H1 (cell line): ENCODE measurements at regions not wholly inside any gene's neighbourhood (a gene's known extent, or its start where the extent isn't known, plus 50 kb on each side); places are given as distances from the start of the nearest gene placed in this dataset.

ENCODE experiments used
- JUN ChIP-seq: IDR thresholded peaks from 2 replicates; pipeline ENCODE4 v1.6.1; 2011; ENCODE audit warnings: low read depth, mild to moderate bottlenecking, improper control_type of control experiment, low read length
- KDM1A ChIP-seq: fragments of 200-600, 300-600 bp; sonication (generic); IDR thresholded peaks from 2 replicates; pipeline ENCODE4 v1.7.1; 2016; ENCODE audit warnings: mild to moderate bottlenecking, low read length, borderline replicate concordance
- POLR2A ChIP-seq, 2 experiments: IDR thresholded peaks; 1 replicate in 1 of 2; 2 replicates in 1 of 2; pipeline ENCODE4 v1.6.1; 2011; ENCODE audit warnings: low read depth in 2 of 2, low read length in 2 of 2, mild to moderate bottlenecking in 2 of 2; ENCODE audit errors: control extremely low read depth in 1 of 2
- POLR2AphosphoS5 ChIP-seq: IDR thresholded peaks from 2 replicates; pipeline ENCODE4 v1.6.1; 2011; ENCODE audit warnings: low read depth, low read length
- TF ChIP-seq, protein P1 (sequence below), 3 experiments: IDR thresholded peaks; 1 replicate in 2 of 3; 2 replicates in 1 of 3; pipeline versions ENCODE4 v1.5.1 to v1.6.1; 2011; ENCODE audit warnings: low read length in 3 of 3, mild to moderate bottlenecking in 3 of 3, inconsistent platforms in 2 of 3, low read depth in 1 of 3, moderate library complexity in 1 of 3; ENCODE audit not compliant: insufficient read depth in 1 of 3; ENCODE audit errors: control extremely low read depth in 1 of 3

GRCh38 chr5:68950125-68950524 lies 143.7 kb upstream of the SLC30A5 start:
- TF ChIP-seq, protein P1, sequence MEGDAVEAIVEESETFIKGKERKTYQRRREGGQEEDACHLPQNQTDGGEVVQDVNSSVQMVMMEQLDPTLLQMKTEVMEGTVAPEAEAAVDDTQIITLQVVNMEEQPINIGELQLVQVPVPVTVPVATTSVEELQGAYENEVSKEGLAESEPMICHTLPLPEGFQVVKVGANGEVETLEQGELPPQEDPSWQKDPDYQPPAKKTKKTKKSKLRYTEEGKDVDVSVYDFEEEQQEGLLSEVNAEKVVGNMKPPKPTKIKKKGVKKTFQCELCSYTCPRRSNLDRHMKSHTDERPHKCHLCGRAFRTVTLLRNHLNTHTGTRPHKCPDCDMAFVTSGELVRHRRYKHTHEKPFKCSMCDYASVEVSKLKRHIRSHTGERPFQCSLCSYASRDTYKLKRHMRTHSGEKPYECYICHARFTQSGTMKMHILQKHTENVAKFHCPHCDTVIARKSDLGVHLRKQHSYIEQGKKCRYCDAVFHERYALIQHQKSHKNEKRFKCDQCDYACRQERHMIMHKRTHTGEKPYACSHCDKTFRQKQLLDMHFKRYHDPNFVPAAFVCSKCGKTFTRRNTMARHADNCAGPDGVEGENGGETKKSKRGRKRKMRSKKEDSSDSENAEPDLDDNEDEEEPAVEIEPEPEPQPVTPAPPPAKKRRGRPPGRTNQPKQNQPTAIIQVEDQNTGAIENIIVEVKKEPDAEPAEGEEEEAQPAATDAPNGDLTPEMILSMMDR (IDR thresholded peaks at IDR 0.05; ENCODE audit: control extremely low read depth in 1 of 3, insufficient read depth in 1 of 3, low read depth in 1 of 3, low read length in 3 of 3), result no peak
- TF ChIP-seq POLR2AphosphoS5 (no peak), POLR2A (IDR thresholded peaks at IDR 0.05; ENCODE audit: control extremely low read depth in 1 of 2, low read depth in 2 of 2, low read length in 2 of 2) (no peak), JUN (no peak), KDM1A (no peak)
